ENCODE measurements at regions not wholly inside any gene's neighbourhood (a gene's known extent, or its start where the extent isn't known, plus 50 kb on each side); places are given as distances from the start of the nearest gene placed in this dataset.

- Histone ChIP-seq H3K27ac (no peak overlapping the region), H3K4me3 (no peak overlapping the region), H3K9me3 (no peaks in the 10 kb centered on the region), H3K4me1 (no peaks in the 10 kb centered on the region), H3K36me3 (no peaks in the 10 kb centered on the region), H3K27me3 (peaks cover 0 to 24% of the 10 kb centered on the region in 2 donors)
- DNase-seq: no peak
- intact Hi-C loops (cut with DNase I; ENCODE audit: low total_unique reads): no loop called here
- TF ChIP-seq CTCF (IDR thresholded peaks at IDR 0.05): no peak
Observed at GRCh38 chr17:74083321-74083720, 120.2 kb upstream of the RPL38 start.

- TF ChIP-seq CTCF (IDR thresholded peaks at IDR 0.05): no peak
- no peak overlapping the region for H3K27ac ChIP-seq
- no peaks in the 10 kb centered on the region for H3K4me1 ChIP-seq
- no peaks in the 10 kb centered on the region for H3K36me3 ChIP-seq
- no peak overlapping the region for H3K4me3 ChIP-seq
- H3K9me3 ChIP-seq: no peaks in the 10 kb centered on the region
- intact Hi-C loops (cut with DNase I; ENCODE audit: low total_unique reads): no loop called here
- peaks cover 0 to 32% of the 10 kb centered on the region in 2 donors for H3K27me3 ChIP-seq
- no peak for DNase-seq
Observed at GRCh38 chr17:74085434-74085833, 118.0 kb upstream of the RPL38 start.

- peaks cover 0 to 16% of the 10 kb centered on the region in 2 donors for H3K27me3 ChIP-seq
- H3K27ac ChIP-seq: no peak overlapping the region
- no peak overlapping the region for H3K4me3 ChIP-seq
- no peaks in the 10 kb centered on the region for H3K9me3 ChIP-seq
- no peaks in the 10 kb centered on the region for H3K36me3 ChIP-seq
- no peak for DNase-seq
- H3K4me1 ChIP-seq: no peaks in the 10 kb centered on the region
- TF ChIP-seq CTCF (IDR thresholded peaks at IDR 0.05): no peak
- intact Hi-C loops (cut with DNase I; ENCODE audit: low total_unique reads): no loop called here
Observed at GRCh38 chr17:74087002-74087585, 116.4 kb upstream of the RPL38 start.

- intact Hi-C loops (cut with DNase I; ENCODE audit: low total_unique reads): no loop called here
- Histone ChIP-seq H3K27me3 (peaks cover 0 to 13% of the 10 kb centered on the region in 2 donors), H3K4me1 (no peaks in the 10 kb centered on the region), H3K9me3 (no peaks in the 10 kb centered on the region), H3K4me3 (no peak overlapping the region), H3K27ac (no peak overlapping the region), H3K36me3 (no peaks in the 10 kb centered on the region)
- no peak for TF ChIP-seq CTCF (IDR thresholded peaks at IDR 0.05)
- DNase-seq: no peak
Observed at GRCh38 chr17:74088285-74088933, 115.1 kb upstream of the RPL38 start.

GRCh38 chr17:74088934-74089329 lies 114.5 kb upstream of the RPL38 start:
- Histone ChIP-seq H3K27ac (no peak overlapping the region), H3K27me3 (peaks cover 0 to 13% of the 10 kb centered on the region in 2 donors), H3K4me1 (no peaks in the 10 kb centered on the region), H3K36me3 (no peaks in the 10 kb centered on the region), H3K4me3 (no peak overlapping the region), H3K9me3 (no peaks in the 10 kb centered on the region)
- intact Hi-C loops (cut with DNase I; ENCODE audit: low total_unique reads): no loop called here
- no peak for DNase-seq
- TF ChIP-seq CTCF (IDR thresholded peaks at IDR 0.05): no peak

All from tibial artery (tissue), 4 donors.